Medulla oblongata (tissue), 1 donor: ENCODE measurements at regions not wholly inside any gene's neighbourhood (a gene's known extent, or its start where the extent isn't known, plus 50 kb on each side); places are given as distances from the start of the nearest gene placed in this dataset.

Experiments used
- DNase-seq: peaks from one replicate; pipeline ENCODE4 v3.0.0-alpha.2; 2015; ENCODE audit errors: extremely low spot score

DNA sequence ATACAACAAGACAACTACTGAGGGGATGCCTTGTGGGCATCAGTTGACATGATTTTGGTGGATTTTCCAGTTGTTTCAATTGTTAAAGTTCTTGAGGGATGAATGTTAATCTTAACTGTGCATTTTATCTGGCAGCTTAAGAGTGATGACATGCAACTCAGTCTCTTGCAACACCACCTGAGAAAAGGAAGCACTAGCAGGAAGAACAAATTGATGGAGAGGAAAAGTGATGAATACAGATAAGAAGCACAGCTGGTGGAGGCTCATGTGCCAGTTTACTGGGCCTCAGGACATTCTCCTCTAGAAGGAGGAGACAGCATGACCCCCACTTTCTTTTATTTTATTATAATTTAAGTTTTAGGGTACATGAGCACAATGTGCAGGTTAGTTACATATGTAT is 341.3 kb upstream of the RBMY1B start:
- no peak for DNase-seq

- no peak for DNase-seq
Observed at GRCh38 chrY:21174697-21175463, 336.3 kb upstream of the RBMY1B start.

GRCh38 chrY:21175505-21175904 is 335.6 kb upstream of the RBMY1B start:
- no peak for DNase-seq

- DNase-seq: no peak
Observed at GRCh38 chrY:21177306-21177800, 333.8 kb upstream of the RBMY1B start.

DNA sequence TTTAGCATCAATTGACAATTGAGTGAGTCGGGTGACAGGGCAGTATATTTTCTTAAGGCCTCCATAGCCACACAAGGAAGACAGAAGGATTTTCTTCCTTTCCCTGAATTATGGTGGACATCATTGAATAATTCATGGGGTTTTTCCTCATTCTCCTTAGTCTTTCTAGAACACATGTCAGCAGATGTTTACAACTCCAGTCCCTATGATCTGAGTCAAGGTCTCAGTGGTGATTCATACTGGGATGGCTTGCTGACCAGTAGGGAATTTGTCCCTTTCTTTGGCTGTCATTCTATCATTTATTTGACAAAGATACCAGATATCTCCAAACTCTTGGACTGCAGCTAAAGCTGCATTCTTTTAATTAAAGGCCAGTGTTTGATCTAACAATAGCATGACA is 332.9 kb upstream of the RBMY1B start:
- DNase-seq: no peak

DNA sequence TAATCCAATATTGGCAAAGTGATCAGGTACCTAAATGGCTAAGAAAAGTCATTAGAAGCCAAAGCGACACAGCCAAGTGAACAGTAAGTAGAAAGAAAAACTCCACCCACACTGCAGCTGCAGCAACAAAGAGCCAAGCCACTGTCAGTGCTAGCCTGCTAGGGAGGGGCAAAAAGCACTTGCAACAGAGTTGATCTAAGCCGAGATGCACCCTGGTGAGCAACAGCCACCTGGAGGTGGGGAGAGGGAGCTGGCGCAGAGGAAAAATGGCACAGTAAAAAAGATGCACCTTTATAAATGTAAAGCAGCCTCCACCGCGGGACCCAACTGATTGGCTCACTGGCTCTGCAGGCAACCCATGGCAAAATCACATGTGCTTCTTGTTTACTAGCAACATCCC is 330.2 kb upstream of the RBMY1B start:
- no peak for DNase-seq

GRCh38 chrY:21184271-21184670 is 326.9 kb upstream of the RBMY1B start:
- no peak for DNase-seq

- DNase-seq: no peak
Observed at GRCh38 chrY:21185419-21186105, 325.6 kb upstream of the RBMY1B start.

GRCh38 chrY:21192694-21193093 is 318.4 kb upstream of the RBMY1B start:
- DNase-seq: no peak

GRCh38 chrY:21200246-21200645 is 310.9 kb upstream of the RBMY1B start:
- DNase-seq: no peak

GRCh38 chrY:21227849-21228248 is 283.3 kb upstream of the RBMY1B start:
- DNase-seq: no peak

DNA sequence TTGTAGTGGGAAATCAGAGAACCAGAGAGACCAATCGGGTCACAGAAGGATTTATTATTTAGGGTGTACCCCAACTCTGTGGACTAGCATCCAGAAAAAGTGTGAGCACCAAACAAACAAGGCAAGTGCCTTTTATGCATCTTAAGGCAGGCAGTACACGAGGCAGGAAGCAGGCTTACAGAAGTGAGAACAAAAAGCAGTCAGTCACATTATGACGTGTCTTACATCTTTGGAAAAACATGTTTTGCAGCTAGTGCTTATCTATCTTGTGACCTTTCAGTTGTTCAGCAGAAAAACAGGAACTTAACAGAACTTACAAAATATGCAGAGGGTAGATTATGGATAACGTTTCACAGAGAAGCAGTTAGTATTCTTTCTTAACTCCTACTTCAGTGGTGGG is 270.9 kb upstream of the RBMY1B start:
- DNase-seq: peak; percentile 36

DNA sequence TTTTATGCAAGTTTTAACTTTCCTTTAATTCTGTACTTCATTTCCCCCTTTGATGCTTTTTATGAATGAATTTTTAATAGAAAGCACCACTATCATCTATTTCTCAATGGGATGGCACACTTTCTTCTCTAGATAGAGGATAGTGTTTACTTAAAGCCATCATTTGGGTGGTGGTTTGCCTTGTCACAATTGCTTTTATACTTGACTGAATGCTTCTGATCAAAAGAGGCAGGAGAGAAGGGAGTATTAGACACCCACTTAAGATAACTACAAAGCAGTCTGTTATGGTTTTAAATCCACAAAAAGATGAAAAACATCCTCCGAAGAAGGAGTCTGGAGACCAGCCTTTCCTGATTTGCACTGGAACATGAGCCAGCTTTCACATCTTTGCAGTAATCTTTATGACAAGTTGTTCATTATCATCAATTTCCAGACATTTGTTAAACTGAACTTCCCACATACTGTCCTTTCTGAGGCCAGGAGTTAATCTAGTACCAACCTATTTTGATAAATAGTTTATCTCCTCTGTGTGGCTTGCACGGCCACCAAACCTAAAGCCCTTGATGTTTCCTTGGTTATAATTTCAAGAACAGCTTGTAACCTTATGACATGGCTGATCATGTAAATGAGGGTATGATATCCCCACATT is 270.4 kb upstream of the RBMY1B start:
- no peak for DNase-seq

DNA sequence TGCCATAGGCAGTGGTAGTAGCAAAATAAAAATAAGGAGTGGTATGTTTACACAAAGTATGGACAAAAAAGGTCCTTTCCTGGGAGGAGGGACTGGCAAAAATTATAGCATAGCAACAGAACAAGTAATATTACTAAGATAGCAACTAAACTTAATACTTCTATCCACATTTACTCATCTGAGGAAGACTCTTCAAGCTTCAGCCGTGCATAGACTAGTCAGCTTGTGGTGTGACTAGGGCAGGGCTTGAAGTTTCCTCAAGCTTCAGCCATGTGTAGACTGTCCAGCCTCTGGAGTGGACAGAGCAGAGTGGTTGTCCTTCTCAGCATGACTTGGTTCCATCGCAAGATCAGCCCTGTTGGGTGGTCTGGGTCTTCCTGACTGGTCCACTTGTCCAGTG is 268.3 kb upstream of the RBMY1B start:
- DNase-seq: no peak

- no peak for DNase-seq
Observed at GRCh38 chrY:21246780-21247179, 264.4 kb upstream of the RBMY1B start.

DNA sequence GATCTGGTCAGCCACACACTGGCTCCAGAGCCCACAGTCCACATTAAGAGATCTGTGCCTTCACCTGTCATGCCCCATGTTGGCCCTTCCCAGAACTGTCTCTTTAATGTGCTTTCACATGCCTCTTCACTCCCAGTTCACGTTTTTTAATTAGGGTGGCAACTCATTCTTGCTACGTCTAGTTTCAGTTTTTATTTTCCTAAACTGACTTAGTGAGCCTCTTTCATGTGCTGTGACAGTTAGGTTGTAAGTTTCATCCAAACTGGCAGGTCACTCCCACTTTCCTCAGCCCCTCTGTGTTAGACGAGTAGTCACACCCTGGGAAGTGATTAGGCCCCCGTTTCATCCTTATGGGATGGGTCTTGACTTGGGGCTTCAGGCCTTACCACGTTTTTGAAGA is 262.5 kb upstream of the RBMY1B start:
- DNase-seq: no peak

GRCh38 chrY:21253455-21254248 is 257.5 kb upstream of the RBMY1B start:
- DNase-seq: no peak

DNA sequence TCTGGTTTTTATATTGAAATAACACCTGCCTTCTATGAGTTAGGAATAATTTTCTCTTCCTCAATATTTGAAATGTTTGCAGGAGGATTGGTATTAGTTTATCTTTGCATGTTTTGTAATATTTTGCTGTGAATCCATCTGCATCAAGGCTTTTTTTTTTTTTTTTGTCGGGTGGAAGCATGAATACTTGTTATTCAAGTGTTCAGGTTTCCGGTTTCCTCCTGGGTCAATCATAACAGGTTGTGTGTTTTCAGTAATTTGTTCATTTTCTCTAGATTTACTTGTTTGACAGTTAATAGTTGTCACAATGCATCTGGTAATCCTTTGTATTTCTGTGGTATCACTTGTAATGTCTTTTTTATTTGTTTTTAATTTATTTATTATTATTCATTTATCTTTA is 256.7 kb upstream of the RBMY1B start:
- no peak for DNase-seq

DNA sequence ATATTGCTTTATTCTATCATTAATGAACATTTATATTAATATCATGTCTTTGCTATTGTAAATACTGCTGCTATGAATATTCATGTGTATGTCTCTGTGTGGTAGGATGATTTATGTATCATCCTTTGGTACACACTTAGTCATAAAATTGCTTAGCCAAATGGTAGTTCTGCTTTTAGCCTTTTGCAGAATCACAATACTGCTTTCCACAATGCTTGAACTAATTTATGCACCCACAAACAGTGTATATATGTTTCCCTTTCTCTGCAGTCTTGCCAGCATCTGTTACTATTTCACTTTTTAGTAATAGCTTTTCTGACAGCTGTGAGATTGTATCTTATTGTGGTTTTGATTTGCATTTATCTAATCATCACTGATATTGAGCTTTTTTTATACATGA is 254.3 kb upstream of the RBMY1B start:
- DNase-seq: no peak

- DNase-seq: no peak
Observed at GRCh38 chrY:21259707-21260106, 251.4 kb upstream of the RBMY1B start.

- no peak for DNase-seq
Observed at GRCh38 chrY:21260325-21260724, 250.8 kb upstream of the RBMY1B start.

- no peak for DNase-seq
Observed at GRCh38 chrY:21261158-21261557, 250.0 kb upstream of the RBMY1B start.
